Kidney glomerular epithelial cell (primary cell): ENCODE measurements at regions not wholly inside any gene's neighbourhood (a gene's known extent, or its start where the extent isn't known, plus 50 kb on each side); places are given as distances from the start of the nearest gene placed in this dataset.

Experiments used
- DNase-seq: peaks from one replicate; lab custom pipeline; 2025; lab: John Stamatoyannopoulos, UW

DNA sequence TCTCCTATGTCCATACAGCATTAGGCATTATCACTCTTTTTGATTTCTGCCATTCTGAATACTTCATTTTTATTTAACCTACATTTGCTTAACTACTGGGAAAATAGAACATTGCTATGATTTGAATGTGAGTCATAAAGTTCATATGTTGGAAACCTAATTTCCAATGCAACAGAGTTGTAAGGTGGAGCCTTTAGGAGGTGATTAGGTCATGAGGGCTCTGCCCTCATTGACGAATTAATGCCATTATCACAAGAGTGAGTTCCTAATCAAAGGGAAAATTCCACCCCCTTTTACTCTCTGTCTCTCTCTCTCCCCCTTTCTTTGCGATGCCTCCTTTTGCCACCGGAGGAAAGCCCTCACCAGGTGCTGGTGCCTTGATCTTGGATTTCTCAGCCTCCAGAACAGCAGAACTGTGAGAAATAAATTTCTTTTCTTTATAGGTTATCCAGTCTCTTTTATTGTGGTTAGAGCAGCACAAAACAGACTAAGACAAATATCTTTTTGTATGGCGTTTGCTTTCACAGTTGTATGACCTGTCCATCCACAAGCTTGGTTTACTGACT lies 180.1 kb upstream of the ARID2 start:
- DNase-seq = no peak

DNA sequence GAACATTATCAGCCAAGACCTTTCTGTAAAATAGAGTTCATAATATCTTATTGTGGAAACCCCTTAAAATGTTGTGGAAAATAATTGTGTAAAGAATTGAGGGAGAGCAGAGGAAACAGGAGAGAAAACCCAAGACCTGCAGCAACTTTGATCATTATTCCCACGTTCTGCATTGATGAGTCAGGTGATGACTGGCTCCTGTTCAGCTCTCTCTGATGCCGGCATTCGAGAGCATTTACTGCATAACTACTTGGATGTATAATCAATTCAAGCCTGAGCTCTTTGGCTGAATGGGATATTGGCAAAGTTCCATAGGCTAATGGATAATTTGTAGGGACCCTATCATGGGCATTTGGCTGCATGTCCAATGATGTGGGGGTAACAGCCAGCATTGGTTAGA lies 176.3 kb upstream of the ARID2 start:
- DNase-seq = no peak

DNA sequence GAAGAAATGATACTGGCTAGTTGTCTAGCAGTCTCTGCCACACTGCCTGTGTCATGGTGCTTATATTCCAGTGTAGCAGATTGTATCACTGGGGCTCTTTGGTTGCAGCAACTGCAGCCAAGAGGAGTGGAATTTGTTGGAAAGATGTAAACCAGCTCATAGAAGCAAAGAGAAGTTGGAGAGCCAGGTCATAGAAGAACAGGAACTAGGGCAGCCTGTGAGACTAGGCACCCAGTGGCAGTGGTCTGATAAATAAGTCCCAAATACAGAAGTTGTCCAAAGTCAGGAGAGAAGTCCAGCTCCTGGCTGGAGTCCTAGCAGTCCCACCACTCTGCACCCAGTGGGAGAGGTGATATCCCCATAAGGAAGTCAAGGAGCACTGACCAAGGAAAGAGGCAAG lies 172.5 kb upstream of the ARID2 start:
- no peak for DNase-seq

DNA sequence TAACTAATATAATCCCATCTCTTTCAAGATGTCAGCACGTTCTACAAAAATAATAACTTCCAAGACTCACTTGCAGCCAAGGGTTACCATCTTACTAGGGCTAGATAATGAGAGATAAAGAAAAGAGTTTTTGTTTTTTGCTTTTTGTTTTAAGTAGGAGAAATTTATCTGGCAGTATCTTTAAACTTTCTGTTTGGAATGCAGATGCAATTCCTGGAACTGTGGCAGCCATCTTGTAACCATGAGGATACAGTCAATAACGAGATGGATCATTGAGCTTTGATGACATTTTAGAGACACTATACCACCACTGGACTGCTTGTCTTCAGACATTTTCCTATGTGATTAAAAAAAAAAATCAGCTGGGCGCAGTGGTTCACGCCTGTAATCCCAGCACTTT lies 171.2 kb upstream of the ARID2 start:
- no peak for DNase-seq

DNA sequence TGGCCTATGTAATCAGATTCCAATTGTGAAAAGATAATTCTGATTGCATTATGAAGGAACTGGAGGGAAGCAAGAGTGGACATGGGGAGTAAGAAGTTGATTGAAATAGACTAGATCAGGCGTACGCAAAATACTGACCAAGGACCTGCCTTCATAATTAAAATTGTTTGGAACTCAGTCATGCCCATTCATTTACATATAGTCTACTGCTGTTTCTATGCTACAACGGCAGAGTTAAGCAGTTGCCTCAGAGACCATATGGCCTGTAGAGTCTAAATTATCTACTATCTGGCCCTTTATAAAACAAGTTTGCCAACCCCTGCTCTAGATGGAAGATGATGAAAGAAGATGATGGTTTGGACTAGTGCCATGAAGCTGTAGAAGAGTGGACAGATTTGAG lies 170.0 kb upstream of the ARID2 start:
- no peak for DNase-seq

DNA sequence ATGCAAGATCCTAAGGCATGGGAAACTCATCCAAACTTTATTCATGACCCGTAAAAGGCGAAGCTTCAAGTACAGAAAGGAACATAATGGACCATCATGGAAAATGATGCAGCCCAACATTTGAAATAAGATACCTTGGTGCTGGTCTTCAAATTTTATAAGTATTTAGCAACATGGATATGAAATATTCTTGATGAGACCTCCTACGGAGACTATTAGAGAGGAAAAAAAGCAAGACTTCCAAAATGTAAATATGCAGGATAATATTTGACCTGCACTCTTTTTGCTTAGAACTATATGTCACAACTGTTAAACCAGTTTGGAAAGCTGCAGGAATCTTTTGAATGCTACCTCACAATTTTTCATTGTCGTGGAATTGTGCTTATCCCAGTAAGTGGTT lies 168.8 kb upstream of the ARID2 start:
- no peak for DNase-seq

DNA sequence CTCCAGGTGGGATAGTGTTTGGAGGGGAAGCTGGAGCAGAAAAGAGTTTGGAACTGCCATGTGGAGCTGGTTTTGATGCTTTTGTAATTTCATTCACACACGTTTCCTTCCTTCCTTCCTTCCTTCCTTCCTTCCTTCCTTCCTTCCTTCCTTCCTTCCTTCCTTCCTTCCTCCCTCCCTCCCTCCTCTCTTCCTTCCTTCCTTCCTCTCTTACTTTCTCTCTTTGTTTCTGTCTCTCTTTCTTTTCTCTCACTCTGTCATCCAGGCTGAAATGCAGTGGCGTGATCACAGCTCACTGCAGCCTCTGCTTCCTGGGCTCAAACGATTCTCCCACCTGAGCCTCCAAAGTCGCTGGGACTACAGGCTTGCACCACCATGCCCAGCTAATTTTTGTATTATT lies 168.0 kb upstream of the ARID2 start:
- DNase-seq = no peak

DNA sequence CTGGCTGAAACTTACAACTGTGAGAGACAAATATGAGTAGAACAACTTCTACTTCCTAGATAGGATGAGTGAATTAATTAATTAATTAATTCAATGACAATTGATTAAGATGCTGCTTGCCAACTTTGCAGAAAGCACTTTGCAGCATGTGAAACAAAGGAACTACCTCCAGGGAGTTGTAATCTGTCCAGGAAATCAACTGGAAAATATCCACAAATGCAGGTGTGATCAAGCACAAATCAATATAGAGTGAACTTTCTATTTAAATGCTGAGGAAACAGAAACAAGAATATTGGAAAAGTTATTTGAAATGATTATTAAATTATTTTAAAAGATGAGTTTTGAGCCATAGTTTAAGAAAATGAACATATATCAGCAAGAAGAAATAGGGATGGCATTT lies 163.9 kb upstream of the ARID2 start:
- DNase-seq = no peak

DNA sequence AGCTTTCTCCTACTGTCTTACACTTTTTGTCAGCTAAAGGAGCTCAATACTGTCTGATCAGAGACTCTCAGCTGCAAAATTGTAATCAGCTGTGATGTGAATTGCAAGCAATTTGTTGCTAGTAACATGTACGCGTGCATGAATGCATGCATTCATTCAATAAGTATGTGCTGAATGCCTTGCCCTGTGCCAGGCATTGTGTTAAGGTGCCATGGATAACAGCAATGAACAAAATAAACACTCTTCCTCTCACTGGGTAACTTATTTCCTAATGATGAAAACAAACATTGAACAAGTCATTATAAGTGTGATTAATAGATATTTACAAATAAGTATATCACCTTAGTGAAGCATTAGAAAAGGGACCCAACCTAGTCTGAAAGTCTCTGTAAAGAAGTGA lies 163.2 kb upstream of the ARID2 start:
- DNase-seq = no peak

DNA sequence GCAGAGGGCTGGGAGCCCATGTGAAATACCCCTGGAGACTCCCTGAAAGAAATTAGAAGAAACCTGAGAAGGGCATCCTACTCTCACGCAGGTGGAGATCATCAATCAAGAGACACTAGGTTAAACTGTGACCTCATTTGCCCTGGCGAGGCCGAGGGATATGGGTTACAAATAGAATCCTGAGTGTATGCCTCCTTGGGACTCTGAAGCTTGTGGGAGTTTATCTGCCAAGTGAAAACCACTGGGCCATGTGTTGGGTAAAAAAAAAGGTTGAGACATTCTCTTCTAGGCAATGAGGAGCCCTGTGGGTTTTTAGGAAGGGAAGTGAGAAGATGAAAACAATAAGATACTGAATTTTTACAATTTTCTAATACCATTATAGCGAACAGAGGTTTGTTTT lies 160.7 kb upstream of the ARID2 start:
- DNase-seq = no peak

DNA sequence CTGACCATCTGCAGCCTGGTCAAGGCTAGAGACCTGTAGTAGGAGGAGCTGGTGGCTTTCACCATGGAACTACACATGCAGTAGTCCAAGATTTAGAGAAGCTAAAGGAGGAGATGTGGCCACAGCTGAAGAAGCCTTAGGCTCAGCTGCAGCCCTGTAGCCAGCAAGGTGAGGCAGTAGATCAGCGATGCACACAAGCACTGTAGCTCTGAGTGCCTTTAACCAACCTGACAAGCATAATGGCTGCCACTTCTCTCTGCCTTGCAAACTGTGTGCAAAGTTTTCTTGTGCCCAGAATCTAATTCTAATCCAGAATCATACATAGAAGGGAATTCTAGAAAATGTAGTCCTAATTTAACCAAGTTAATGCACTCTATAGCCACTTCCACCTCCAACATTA lies 159.0 kb upstream of the ARID2 start:
- no peak for DNase-seq

DNA sequence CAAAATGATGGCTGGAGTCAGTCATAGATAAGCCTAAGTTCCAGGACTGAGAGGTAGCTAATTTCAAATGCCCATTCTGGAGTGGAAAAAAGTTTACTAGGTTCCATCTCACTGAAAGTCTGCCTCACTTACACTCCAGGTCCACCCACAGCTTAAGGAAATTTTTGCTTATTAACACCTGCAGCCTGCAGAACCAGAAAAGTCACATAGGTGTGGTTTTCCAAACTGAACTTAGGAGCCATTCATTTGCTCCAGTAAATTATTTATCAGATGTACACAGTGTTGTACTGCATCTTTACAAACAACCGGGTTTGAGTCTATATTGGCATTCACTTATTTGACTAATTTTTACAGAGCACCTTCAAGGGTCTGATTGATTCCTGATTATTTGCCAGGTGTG lies 157.4 kb upstream of the ARID2 start:
- no peak for DNase-seq

DNA sequence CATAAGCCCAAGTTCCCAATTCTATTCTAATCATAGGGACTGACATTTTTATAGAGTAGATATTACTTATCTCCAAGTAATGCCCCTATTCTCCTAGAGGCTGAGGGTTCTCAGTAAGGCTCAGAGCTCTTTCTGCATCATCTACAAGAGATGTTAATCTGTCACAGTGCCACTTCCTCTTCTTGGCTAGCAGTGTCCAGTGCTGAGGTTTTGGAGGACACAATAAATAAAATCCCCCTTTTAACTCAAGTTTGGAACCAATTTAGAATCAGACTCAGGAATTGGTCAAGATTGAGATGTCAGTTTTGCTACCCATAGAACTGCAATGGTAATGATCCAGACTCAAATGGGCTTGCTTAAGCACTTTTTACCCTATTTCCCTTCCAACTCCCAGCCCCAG lies 154.1 kb upstream of the ARID2 start:
- DNase-seq = no peak

DNA sequence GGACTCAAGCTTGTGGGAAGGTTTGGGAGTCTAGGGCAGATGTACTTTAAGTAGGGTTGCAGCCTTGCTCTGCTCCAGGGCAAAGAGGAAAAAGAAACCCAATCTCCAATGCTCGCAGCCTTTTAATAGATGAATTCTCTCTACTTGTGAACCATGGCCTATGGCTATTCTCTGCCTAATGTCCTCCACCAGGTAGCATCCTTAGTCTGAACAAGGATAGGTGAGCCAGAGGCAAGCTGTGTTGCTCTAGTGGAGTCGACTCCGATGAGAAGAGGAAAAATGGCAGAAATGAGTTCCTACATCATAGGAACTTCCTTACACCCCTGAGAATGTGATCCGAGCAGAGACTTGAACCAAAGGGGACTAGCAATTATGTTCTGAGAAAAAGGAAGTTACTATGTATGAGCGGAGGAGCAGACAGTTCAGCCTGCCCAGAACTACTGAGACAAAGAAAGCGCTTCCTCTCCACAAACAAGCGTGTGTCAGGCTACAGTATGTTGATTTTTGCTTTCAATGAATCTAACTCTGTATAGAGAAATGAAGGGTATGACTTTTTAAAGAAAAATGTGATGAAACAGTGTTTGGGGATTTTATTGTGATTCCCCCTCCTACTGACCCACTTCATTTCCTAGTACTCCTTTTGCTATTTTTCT lies 153.6 kb upstream of the ARID2 start:
- DNase-seq = no peak

DNA sequence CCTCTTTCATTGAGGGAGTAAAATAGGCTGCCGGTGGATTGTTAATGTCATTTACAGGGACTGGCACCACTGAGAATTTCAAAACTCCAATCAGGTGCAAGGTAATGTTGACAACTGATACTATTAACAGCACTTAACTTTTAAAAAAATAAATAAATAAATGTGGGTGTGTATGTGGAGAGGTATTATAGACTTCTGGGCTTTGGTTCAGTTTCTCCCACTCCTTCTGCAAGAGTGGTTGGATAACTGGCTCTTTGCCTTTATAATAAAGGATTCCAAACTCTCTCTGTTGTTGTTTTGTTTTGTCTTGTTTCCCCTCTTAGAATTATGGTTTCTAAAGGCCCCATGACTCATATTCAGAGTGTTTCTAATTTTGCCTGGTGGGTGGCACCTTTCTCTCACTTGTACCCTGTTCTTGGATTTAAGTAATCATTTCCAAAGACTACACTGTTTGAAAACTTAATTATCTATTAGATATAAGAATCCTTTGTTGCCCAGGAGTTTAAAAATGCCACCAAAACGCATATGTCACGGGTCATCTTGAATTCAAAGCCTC lies 151.6 kb upstream of the ARID2 start:
- no peak for DNase-seq

DNA sequence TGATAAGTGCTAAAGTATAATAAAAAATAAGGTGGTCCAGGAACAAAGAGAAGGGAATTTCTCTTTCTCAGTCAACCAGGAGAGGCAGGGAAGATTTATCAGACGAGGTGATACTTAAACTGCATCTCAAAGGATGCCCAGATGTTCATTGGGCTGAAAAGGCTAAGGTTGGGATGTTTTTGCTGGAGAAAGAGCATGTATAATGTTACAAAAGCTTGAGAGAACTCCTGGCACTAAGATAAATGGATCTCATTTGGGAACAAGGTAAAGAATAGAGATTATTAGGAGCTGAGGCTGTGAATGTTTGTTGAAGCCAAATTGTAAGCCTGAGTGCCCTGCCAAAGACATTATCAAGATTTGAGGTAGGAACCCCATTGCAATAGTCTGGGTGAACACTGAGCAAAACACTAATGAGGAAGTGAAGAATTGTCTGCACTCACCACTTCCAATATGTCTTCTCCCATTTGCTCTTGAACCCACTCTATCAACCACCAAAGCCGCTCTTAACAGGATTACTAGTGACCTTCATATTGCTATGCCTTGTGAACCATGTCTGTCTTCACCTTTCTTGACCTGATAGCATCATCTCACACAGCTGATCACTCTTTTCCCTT lies 149.0 kb upstream of the ARID2 start:
- DNase-seq = no peak

DNA sequence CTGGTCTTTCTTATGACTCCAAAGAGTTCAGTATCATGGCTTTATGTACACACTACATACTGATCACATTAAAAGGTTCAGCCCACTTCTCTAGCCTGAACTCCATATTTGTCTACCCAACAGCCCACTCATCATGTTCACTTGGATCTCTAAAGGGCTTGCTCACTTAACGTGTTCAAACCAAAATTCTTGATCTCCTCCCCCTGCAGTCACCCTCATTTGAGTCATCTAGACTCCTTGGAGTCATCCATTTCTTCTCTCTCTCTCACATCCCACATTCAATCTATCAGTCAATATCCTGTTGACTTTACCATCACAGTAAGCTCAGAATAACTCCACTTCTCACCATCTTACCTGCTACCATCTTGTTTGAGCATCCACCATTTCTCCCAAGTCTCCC lies 148.4 kb upstream of the ARID2 start:
- DNase-seq = no peak

DNA sequence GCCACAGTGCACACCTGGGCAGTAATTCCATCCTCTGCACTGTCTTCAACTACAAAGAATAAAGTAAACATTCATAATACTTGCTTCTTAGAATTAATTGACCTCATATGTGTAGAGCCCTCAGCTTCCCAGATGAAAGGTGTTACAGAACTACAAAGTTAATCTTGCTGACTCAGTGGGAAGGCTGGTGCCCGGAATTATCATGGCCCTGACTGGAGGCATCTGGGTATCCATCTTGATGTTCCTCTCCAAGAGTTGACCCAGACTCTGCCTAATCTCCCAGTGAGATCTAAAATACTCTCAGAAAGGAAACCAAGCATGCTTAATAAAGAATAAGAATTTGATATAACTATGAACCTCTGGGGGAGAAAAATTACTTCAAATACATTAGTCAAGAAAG lies 147.0 kb upstream of the ARID2 start:
- DNase-seq = no peak

DNA sequence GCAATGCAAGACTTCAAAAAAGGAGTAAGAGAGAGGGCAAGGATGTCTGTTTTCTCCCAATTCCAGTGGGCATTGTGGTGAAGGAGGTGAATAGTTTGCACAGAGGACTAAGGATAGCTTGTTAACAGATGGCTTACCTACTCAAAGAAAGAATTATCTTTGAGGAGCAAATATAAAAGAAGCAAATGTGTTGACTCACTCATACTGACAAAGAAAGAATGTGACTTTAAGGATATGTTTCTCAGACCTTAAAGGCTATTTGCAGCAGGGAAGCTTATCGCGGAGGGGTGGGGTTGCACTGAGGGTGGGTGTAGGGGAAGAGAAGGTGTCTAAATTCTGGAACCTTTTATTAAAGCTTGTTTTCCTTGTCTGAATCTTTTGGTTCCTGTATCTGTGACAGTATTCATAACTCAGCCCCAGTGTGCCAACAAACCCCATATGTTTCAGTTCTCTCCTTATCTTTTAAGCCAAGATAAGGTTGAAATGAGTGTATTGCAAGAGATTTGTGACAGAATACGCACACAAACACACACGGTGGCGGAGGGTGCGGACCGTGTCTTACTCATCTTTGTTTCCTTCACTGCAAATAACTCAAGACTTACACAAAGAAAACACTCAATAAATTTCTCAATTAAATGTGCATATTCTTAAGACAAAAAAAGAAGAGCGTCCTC lies 146.4 kb upstream of the ARID2 start:
- no peak for DNase-seq

DNA sequence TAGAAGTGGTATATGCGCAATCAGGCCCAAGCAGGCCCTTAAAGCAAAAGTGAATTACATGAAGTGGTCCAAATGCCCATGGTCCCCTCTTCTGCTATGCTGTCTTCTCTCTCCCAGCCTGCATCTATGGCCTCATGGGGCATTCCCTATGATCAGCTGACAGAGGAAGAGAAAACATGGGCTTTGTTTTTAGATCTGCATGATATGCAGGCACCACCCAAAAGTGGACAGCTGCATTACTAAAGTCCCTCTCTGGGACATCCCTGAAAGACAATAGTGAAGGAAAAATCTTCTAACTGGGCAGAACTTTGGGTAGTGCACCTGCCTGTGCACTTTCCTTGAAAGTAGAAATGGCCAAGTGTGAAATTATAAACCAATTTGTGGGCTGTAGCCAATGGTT lies 145.2 kb upstream of the ARID2 start:
- no peak for DNase-seq

DNA sequence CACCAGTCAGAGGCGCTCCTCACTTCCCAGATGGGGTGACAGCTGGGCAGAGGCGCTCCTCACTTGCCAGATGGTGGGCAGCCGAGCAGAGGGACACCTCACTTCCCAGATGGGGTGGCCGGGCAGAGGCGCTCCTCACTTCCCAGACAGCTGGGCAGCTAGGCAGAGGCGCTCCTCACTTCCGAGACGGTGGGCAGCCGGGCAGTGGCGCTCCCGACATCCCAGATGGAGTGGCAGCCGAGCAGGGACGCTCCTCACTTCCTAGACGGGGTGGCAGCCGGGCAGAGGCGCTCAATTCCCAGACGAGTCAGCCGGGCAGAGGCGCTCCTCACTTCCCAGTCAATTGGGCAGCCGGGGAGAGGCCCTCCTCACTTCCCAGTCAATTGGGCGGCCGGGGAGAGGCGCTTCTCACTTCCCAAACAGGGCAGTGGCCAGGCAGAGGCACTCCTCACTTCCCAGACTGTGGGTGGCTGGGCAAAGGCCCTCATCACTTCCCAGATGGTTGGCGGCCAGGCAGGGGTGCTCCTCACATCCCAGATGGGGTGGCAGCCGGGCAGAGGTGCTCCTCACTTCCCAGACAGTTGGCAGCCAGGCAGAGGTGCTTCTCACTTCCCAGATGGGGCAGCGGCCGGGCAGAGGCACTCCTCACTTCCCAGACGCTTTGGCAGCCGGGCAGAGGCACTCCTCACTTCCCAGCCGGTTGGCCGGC lies 143.8 kb upstream of the ARID2 start:
- no peak for DNase-seq

DNA sequence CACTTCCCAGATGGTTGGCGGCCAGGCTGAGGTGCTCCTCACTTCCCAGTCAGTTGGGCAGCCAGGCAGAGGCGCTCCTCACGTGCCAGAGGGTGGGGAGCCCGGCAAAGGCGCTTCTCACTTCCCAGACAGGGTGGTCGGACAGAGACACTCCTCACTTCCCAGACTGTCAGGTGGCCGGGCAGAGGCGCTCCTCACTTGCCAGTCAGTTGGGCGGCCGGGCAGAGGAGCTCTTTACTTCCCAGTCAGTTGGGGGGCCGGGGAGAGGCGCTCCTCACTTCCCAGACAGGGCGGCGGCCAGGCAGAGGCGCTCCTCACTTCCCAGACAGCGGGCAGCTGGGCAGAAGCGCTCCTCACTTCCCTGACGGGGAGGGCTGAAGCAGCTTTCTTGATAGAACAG lies 143.0 kb upstream of the ARID2 start:
- no peak for DNase-seq

DNA sequence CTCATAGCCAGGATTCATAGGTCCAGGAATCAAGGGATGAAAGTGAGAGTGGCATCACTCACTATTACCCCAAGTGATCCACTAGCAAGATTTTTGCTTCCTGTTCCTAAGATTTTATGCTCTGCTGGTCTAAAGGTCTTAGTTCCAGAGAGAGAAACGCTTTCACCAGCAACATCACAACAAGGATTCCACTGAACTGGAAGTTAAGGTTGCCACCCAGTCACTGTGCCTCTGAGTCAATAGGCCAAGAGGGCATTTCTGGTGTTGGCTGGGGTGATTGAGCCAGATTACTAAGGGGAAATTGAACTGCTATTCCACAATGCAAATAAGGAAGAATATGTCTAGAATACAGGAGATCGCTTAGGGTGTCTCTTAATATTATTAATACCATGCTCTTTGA lies 142.5 kb upstream of the ARID2 start:
- no peak for DNase-seq
